Myocyte (in vitro differentiated cells): ENCODE measurements at regions not wholly inside any gene's neighbourhood (a gene's known extent, or its start where the extent isn't known, plus 50 kb on each side); places are given as distances from the start of the nearest gene placed in this dataset.
"Not testable (repeated sequence)": the region's sequence is repeated elsewhere in the genome, so short reads cannot be mapped to it uniquely, and the experiment has no call there.

ENCODE experiments used
- DNase-seq: peaks from one replicate; pipeline ENCODE4 v3.0.0-alpha.2; 2012; ENCODE audit warnings: low read depth

GRCh38 chr4:12492730-12493393 is 991.3 kb downstream of the RAB28 start:
- no peak for DNase-seq

- DNase-seq: no peak
Observed at GRCh38 chr4:12488672-12489071, 995.5 kb downstream of the RAB28 start.

- no peak for DNase-seq
Observed at GRCh38 chr4:12487000-12487399, 997.1 kb downstream of the RAB28 start.

GRCh38 chr4:12472087-12472486 is 1012.1 kb downstream of the RAB28 start:
- no peak for DNase-seq

GRCh38 chr4:12471193-12471592 is 1012.9 kb downstream of the RAB28 start:
- no peak for DNase-seq

- DNase-seq: not testable (repeated sequence)
Observed at GRCh38 chr4:12461576-12461975, 1022.6 kb downstream of the RAB28 start.

- no peak for DNase-seq
Observed at GRCh38 chr4:12459126-12459525, 1025.0 kb downstream of the RAB28 start.

- no peak for DNase-seq
Observed at GRCh38 chr4:12458621-12459020, 1025.5 kb downstream of the RAB28 start.

- no peak for DNase-seq
Observed at GRCh38 chr4:12452291-12452690, 1023.6 kb upstream of the HS3ST1 start.

- DNase-seq: no peak
Observed at GRCh38 chr4:12447451-12447850, 1018.8 kb upstream of the HS3ST1 start.

- no peak for DNase-seq
Observed at GRCh38 chr4:12446657-12447185, 1018.0 kb upstream of the HS3ST1 start.

GRCh38 chr4:12446256-12446655 is 1017.6 kb upstream of the HS3ST1 start:
- no peak for DNase-seq

GRCh38 chr4:12445711-12446235 is 1017.1 kb upstream of the HS3ST1 start:
- no peak for DNase-seq

- no peak for DNase-seq
Observed at GRCh38 chr4:12439633-12440305, 1011.1 kb upstream of the HS3ST1 start.

GRCh38 chr4:12431259-12431658 is 1002.6 kb upstream of the HS3ST1 start:
- not testable (repeated sequence) for DNase-seq

GRCh38 chr4:12421364-12421763 is 992.7 kb upstream of the HS3ST1 start:
- DNase-seq: no peak

GRCh38 chr4:12416755-12417154 is 988.1 kb upstream of the HS3ST1 start:
- DNase-seq: no peak

- DNase-seq: no peak
Observed at GRCh38 chr4:12414181-12414812, 985.6 kb upstream of the HS3ST1 start.

GRCh38 chr4:12411072-12411471 is 982.4 kb upstream of the HS3ST1 start:
- no peak for DNase-seq

GRCh38 chr4:12409507-12410190 is 981.0 kb upstream of the HS3ST1 start:
- DNase-seq: no peak

GRCh38 chr4:12408364-12408763 is 979.7 kb upstream of the HS3ST1 start:
- no peak for DNase-seq

GRCh38 chr4:12403175-12403574 is 974.5 kb upstream of the HS3ST1 start:
- DNase-seq: no peak
